ENCODE measurements at regions not wholly inside any gene's neighbourhood (a gene's known extent, or its start where the extent isn't known, plus 50 kb on each side); places are given as distances from the start of the nearest gene placed in this dataset.

DNA sequence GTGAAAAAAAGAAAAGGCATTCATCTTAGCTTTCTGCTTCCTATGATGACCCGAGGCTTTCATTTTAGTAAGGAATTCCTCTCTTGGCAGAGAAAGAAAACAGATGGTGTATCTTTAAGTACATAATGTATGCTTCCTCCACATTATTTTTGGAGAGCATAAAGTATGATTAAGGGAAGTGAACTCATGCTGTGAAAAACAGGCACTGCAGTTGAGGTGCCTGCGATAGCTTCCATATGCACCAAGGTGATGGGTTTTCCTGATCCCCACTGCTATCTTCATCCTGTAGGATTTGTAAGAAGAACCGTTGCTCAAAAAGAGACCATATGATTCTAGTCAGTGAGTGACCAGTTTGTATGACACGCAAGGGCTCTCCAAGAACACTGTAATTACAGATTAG lies 411.5 kb upstream of the MCTP2 start:
- H3K36me3 ChIP-seq (ENCODE audit: insufficient read depth, low read length) = no peaks in the 10 kb centered on the region
- H3K4me3 ChIP-seq = no peak overlapping the region
- no peaks in the 10 kb centered on the region for H3K9me3 ChIP-seq (ENCODE audit: low read depth, low read length)
- H3K27ac ChIP-seq = no peak overlapping the region
- no peak for DNase-seq (ENCODE audit: low read depth, low spot score)
- no peak overlapping the region for H3K9ac ChIP-seq (ENCODE audit: insufficient read length)
- TF ChIP-seq FOXP2 (optimal IDR thresholded peaks at IDR 0.05; ENCODE audit: control extremely low read depth, extremely low read length, insufficient read depth) = no peak
- TF ChIP-seq EZH2 (IDR thresholded peaks at IDR 0.05) = no peak
- no peak for TF ChIP-seq POLR2AphosphoS5 (IDR thresholded peaks at IDR 0.05; ENCODE audit: borderline replicate concordance, low read depth, low read length)

DNA sequence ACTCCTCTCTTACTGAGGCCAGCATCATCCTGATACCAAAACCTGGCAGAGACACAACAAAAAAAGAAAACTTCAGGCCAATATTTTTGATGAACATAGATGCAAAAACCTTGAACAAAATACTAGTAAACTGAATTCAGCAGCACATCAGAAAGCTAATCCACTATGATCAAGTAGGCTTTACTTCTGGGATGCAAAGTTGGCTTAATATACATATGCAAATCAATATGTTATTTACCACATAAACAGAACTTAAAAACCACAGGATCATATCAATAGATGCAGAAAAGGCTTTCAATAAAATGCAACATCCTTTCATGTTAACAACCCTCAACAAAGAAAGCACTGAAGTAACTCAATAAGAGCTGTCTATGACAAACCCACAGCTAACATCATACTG lies 414.5 kb upstream of the MCTP2 start:
- Histone ChIP-seq H3K4me3 (no peak overlapping the region), H3K9ac (ENCODE audit: insufficient read length) (no peak overlapping the region), H3K9me3 (ENCODE audit: low read depth, low read length) (no peaks in the 10 kb centered on the region), H3K27ac (no peak overlapping the region), H3K36me3 (ENCODE audit: insufficient read depth, low read length) (no peaks in the 10 kb centered on the region)
- no peak for TF ChIP-seq POLR2AphosphoS5 (IDR thresholded peaks at IDR 0.05; ENCODE audit: borderline replicate concordance, low read depth, low read length)
- TF ChIP-seq FOXP2 (optimal IDR thresholded peaks at IDR 0.05; ENCODE audit: control extremely low read depth, extremely low read length, insufficient read depth) = no peak
- no peak for TF ChIP-seq EZH2 (IDR thresholded peaks at IDR 0.05)
- DNase-seq (ENCODE audit: low read depth, low spot score) = no peak

DNA sequence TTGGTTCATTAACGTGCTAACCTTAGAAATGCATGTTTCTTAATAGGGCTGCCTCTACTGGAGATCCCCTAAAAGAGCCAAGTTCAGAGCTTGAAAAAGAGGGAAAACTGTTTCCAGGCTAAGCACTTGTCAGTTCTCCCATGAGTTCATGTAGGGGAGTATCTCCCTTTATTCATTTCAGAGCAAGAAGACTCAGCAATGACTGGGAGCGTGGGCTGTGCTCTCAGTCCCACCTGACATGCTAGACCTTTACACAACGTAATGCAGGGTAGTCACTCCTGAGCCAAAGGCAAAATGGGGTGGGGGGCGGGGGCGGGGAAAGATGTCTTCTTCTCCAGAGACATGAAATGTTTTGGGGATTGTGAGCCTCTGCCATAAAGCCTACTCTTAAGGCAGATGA lies 420.1 kb upstream of the MCTP2 start:
- Histone ChIP-seq H3K9me3 (ENCODE audit: low read depth, low read length) (no peaks in the 10 kb centered on the region), H3K36me3 (ENCODE audit: insufficient read depth, low read length) (no peaks in the 10 kb centered on the region), H3K27ac (no peak overlapping the region), H3K4me3 (no peak overlapping the region), H3K9ac (ENCODE audit: insufficient read length) (no peak overlapping the region)
- TF ChIP-seq EZH2 (IDR thresholded peaks at IDR 0.05) (no peak), POLR2AphosphoS5 (IDR thresholded peaks at IDR 0.05; ENCODE audit: borderline replicate concordance, low read depth, low read length) (no peak), FOXP2 (optimal IDR thresholded peaks at IDR 0.05; ENCODE audit: control extremely low read depth, extremely low read length, insufficient read depth) (no peak)
- no peak for DNase-seq (ENCODE audit: low read depth, low spot score)

DNA sequence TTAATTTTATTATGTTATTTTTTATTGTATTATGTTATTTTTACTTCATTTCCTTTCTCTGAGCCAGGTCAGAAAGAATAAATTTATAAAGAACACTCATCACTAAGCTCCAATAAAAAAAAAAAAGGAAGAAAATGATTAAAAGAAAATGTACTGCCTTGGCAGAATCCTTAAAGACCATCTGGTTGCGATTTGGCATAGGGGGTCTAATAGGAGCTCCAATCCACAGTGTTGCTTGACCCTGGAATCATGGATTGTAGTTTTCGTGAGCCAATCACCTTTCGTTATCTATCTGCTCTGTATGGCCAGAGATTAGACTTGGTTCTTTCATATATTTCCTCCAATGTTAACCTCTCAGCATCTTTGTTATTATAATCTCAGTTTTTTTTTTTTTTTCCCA lies 421.8 kb upstream of the MCTP2 start:
- H3K4me3 ChIP-seq = no peak overlapping the region
- H3K9me3 ChIP-seq (ENCODE audit: low read depth, low read length) = no peaks in the 10 kb centered on the region
- no peak overlapping the region for H3K9ac ChIP-seq (ENCODE audit: insufficient read length)
- TF ChIP-seq POLR2AphosphoS5 (IDR thresholded peaks at IDR 0.05; ENCODE audit: borderline replicate concordance, low read depth, low read length) = no peak
- no peak for TF ChIP-seq FOXP2 (optimal IDR thresholded peaks at IDR 0.05; ENCODE audit: control extremely low read depth, extremely low read length, insufficient read depth)
- TF ChIP-seq EZH2 (IDR thresholded peaks at IDR 0.05) = no peak
- DNase-seq (ENCODE audit: low read depth, low spot score) = no peak
- H3K27ac ChIP-seq = no peak overlapping the region
- no peaks in the 10 kb centered on the region for H3K36me3 ChIP-seq (ENCODE audit: insufficient read depth, low read length)

DNA sequence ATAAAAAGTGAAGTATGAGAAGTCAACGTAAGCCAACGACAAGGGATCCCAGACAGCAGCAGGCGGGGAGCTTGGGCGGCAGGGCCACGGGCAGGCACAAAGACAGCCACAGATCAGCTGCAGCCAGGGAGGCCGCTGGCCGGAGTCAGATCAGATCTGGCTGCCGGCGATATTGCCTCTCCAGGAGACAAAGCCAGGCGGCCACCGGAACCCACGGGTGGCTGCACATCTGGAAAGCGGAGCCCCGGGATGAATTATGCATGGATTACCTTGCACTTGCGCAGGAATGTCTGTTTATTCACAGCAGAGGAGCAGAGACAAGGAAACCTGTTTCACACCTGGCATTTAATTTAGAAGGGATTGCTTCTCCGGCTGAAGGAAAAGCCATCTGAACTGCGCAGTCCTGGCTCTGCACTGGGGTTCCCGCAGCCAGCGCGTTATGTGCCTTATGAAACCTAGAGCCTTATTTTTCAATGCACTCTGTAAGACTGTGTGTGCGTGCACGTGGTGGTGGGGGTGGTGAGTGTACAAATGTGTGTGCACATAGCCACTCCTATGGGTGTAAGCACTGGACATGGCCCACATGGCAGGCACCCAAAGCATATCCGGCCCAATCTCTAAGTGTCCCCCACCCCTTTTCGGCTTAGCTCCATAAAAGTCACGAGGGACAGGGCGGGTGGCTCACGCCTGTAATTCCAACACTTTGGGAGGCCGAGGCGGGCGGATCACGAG lies 427.8 kb upstream of the MCTP2 start:
- no peak for DNase-seq (ENCODE audit: low read depth, low spot score)
- TF ChIP-seq FOXP2 (optimal IDR thresholded peaks at IDR 0.05; ENCODE audit: control extremely low read depth, extremely low read length, insufficient read depth) (no peak), EZH2 (IDR thresholded peaks at IDR 0.05) (no peak), POLR2AphosphoS5 (IDR thresholded peaks at IDR 0.05; ENCODE audit: borderline replicate concordance, low read depth, low read length) (no peak)
- Histone ChIP-seq H3K36me3 (ENCODE audit: insufficient read depth, low read length) (no peaks in the 10 kb centered on the region), H3K9ac (ENCODE audit: insufficient read length) (no peak overlapping the region), H3K27ac (no peak overlapping the region), H3K4me3 (no peak overlapping the region), H3K9me3 (ENCODE audit: low read depth, low read length) (no peaks in the 10 kb centered on the region)

DNA sequence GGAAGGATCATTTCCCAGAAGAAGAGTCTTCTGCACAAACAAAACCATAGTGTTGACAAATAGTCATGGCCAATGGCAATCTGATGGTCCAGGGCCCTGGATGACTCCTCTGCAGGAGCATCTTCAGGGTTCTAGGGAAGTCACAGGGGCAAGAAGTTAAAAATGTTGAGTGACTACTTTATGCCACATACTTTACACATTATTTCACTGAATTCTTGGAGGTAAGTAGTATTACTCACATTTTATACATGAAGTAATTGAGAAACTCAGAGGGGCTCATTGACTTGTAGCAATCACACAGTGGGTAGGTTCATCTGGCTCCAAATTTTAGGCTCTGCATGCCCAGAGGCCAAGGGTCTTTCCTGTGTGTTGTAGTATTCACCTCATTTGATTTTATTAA lies 430.2 kb upstream of the MCTP2 start:
- TF ChIP-seq EZH2 (IDR thresholded peaks at IDR 0.05) = no peak
- no peaks in the 10 kb centered on the region for H3K36me3 ChIP-seq (ENCODE audit: insufficient read depth, low read length)
- H3K9ac ChIP-seq (ENCODE audit: insufficient read length) = no peak overlapping the region
- no peak overlapping the region for H3K4me3 ChIP-seq
- H3K9me3 ChIP-seq (ENCODE audit: low read depth, low read length) = no peaks in the 10 kb centered on the region
- no peak for DNase-seq (ENCODE audit: low read depth, low spot score)
- H3K27ac ChIP-seq = no peak overlapping the region

DNA sequence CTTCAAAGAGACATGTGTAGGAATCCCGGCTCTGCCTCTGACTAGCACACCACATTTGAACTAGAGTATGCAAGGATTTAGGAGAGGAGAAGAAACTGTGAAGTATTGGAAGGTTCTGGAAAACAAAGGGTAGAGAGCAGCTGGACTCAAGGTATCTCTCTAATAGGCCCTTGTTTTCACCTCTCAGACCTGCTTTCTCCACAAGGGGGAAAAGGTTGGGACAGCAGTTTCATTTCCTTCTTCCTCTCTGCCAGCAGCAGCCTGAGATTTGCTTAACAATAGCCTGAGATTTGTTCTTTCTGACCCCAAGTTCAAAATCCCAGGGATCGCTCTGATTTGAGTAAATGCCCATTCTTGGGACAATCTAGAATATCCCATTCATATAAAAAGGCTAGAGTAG lies 430.6 kb upstream of the MCTP2 start:
- H3K9ac ChIP-seq (ENCODE audit: insufficient read length) = no peak overlapping the region
- no peaks in the 10 kb centered on the region for H3K36me3 ChIP-seq (ENCODE audit: insufficient read depth, low read length)
- DNase-seq (ENCODE audit: low read depth, low spot score) = no peak
- no peak overlapping the region for H3K4me3 ChIP-seq
- H3K9me3 ChIP-seq (ENCODE audit: low read depth, low read length) = no peaks in the 10 kb centered on the region
- no peak for TF ChIP-seq EZH2 (IDR thresholded peaks at IDR 0.05)
- no peak overlapping the region for H3K27ac ChIP-seq

DNA sequence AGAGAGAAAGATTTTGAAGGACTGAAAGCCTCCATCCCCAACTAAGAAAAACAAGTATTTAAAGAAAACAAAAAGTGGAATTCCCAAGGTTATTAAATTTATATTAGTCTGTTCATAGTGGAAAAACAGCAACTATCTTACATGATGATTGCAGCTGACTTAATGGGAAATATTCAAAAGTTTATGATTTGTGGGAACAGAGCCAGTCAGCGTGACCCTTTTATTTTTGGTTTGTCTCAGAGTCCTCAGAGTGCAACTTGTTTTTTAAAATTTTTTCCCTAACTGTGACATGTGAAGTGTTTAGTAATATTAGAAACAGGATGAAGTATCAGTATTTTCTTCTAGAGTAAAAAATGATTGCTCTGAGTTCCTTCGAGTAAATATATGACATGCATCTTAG lies 441.9 kb upstream of the MCTP2 start:
- TF ChIP-seq EZH2 (IDR thresholded peaks at IDR 0.05) (no peak), FOXP2 (optimal IDR thresholded peaks at IDR 0.05; ENCODE audit: control extremely low read depth, extremely low read length, insufficient read depth) (no peak), POLR2AphosphoS5 (IDR thresholded peaks at IDR 0.05; ENCODE audit: borderline replicate concordance, low read depth, low read length) (no peak)
- Histone ChIP-seq H3K4me3 (no peak overlapping the region), H3K9me3 (ENCODE audit: low read depth, low read length) (no peaks in the 10 kb centered on the region), H3K27ac (no peak overlapping the region), H3K9ac (ENCODE audit: insufficient read length) (no peak overlapping the region), H3K36me3 (ENCODE audit: insufficient read depth, low read length) (no peaks in the 10 kb centered on the region)
- DNase-seq (ENCODE audit: low read depth, low spot score) = no peak

DNA sequence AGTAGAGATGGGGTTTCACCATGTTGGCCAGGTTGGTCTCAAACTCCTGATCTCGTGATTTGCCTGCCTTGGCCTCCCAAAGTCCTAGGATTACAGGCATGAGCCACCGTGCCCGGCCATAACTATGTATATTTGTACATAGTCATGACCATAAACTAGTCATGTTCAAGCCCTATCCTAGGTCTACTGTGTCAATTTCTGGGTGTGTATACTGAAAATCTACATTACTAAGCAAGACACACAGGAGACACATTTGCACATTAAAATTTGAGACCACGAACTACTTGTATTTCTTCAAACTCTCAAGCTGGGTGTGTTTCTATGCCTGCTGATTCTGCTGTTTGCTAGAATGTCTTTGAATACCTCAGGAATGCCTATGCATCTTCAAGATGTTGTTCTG lies 451.3 kb upstream of the MCTP2 start:
- Histone ChIP-seq H3K9me3 (ENCODE audit: low read depth, low read length) (no peaks in the 10 kb centered on the region), H3K27ac (no peak overlapping the region), H3K9ac (ENCODE audit: insufficient read length) (no peak overlapping the region), H3K36me3 (ENCODE audit: insufficient read depth, low read length) (no peaks in the 10 kb centered on the region), H3K4me3 (no peak overlapping the region)
- TF ChIP-seq POLR2AphosphoS5 (IDR thresholded peaks at IDR 0.05; ENCODE audit: borderline replicate concordance, low read depth, low read length) (no peak), EZH2 (IDR thresholded peaks at IDR 0.05) (no peak), FOXP2 (optimal IDR thresholded peaks at IDR 0.05; ENCODE audit: control extremely low read depth, extremely low read length, insufficient read depth) (no peak)
- DNase-seq (ENCODE audit: low read depth, low spot score) = no peak

Data from SK-N-MC (cell line).